ENCODE measurements at regions not wholly inside any gene's neighbourhood (a gene's known extent, or its start where the extent isn't known, plus 50 kb on each side); places are given as distances from the start of the nearest gene placed in this dataset.

DNA sequence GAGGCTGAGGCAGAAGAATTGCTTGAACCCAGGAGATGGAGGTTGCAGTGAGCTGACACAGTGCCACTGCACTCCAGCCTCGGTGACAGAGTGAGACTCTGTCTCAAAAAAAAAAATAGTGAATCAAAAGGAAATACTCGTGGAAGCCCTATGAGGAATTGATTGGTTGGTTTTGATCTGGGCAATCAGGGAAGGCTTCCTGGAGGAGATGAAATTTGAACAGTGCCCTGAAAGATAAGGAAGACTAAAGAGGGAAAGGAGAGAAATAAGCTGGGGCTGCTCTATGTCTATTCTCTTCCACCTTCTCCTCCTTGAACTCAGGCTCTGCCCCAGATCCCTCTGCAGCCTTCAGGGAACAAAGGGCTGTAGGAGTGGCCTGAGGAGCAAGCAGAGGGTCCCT, 54.1 kb downstream of the IRF2BPL start:
- no peak for DNase-seq

DNA sequence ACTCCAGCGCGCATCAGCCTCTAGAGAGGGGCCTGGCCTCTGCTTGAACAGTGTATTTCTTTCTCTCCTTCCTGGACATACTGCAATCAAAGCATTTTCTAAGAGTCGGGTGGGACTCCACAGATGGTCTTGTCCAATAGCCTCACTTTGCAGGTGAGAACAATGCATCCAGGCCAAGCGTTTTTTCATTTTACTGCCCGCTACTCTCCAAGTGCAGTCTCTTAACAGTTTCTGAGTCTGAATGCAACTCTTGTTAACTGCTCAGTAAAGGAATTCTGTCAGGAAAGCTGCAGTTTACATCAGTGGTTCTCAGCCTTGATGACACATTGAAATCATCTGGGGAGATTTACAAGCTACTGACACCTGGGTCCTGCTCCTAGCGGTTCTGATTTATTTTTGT, 57.0 kb downstream of the IRF2BPL start:
- DNase-seq: no peak

DNA sequence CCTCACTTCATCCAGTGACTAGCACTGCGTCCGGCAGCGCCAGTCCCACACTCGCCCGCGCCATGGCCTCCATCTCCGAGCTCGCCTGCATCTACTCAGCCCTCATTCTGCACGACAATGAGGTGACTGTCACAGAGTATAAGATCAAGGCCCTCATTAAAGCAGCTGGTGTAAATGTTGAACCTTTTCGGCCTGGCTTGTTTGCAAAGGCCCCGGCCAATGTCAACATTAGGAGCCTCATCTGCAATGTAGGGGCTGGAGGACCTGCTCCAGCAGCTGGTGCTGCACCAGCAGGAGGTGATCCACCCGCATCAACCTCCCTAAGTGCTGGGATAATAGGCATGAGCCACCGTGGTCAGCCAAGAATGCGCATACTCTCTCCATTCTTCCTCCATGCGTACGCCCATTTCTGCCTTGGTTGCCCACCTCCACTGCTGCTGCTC, 59.9 kb downstream of the IRF2BPL start:
- no peak for DNase-seq

DNA sequence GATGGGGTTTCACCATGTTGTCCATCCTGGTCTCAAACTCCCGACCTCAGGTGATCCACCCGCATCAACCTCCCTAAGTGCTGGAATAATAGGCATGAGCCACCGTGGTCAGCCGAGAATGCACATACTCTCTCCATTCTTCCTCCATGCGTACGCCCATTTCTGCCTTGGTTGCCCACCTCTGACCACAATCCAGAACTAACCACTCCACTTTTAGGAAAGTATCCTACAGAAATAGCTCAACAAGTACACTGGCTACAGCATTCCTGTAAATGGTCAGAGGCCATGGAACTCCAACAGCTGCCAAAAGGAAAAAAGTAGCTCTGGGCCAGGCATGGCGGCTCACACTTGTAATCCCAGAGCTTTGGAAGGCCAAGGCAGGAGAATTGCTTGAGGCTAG, 60.7 kb downstream of the IRF2BPL start:
- DNase-seq: no peak

DNA sequence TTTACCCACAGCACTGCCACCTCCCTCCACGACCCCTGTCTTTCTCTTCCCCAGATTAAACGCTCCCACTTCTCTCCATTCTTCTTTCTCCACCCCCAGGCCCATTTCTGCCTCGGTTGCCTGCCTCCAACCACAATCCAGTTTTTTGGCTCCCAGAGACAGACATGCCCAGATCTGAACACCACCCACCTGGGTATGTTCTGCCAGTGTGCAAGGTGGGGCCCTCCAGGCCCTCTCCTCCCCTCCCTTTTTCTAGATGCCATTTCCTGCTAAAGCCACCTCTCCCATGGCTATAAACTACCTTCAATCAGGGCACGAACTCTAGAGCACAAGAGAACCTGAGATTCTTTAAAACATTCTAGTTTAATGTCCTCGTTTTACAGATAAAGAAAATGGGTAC, 63.3 kb downstream of the IRF2BPL start:
- no peak for DNase-seq

DNA sequence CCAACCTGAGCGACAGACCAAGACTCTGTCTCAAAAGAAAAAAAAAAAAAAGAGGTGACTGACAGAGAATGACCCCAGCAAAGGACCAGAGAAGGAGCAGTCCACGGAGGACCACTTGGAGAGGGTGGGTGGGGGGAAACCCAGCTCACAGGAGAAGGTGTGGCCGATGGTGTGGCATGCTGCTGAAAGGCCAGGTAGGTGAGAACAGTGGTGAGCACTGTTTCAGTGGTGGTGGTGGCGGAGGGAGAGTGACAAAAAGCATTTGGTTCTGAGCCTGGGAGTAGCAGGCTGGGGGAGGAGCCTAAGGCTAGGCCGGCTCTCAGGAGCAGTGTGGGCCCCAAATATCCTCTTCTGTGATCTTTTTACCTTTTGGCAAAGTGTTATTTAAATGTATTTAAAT, 63.8 kb downstream of the IRF2BPL start:
- no peak for DNase-seq

DNA sequence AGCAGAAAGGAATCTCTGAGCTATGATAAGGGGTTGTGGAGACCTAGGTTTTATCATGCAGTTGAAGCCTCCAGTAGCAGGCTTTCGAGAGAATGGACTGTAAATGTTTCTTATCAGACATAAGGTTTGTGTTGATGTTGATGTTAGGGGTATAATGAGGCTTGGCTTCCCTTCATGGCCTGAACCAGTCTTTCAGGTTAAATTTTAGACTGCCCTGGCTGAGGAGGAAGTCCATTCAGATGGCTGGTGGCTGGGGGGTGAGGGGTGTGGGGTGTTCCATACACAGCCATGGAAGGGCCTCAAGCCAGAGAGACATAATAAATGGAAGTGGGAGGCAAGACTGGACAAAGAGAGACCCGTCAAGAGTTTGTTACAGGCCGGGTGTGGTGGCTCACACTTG, 65.1 kb downstream of the IRF2BPL start:
- no peak for DNase-seq

DNA sequence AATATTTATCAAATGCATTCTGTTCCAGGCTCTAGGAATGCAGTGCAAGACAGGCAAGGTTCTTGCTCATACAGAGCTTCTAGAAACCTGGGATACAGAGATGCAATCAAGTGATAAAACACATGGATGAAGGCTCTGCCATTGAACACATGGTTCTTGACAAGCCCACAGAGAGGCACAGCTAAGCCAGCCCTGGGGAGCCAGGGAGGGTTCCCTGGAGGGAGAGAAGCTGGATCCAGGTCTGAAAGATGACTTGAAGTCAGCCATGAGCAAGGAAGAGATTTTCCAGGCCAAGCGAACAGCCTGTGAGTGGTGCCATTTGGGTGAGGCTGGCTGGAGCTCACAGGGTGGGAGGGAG, 66.2 kb downstream of the IRF2BPL start:
- no peak for DNase-seq

DNA sequence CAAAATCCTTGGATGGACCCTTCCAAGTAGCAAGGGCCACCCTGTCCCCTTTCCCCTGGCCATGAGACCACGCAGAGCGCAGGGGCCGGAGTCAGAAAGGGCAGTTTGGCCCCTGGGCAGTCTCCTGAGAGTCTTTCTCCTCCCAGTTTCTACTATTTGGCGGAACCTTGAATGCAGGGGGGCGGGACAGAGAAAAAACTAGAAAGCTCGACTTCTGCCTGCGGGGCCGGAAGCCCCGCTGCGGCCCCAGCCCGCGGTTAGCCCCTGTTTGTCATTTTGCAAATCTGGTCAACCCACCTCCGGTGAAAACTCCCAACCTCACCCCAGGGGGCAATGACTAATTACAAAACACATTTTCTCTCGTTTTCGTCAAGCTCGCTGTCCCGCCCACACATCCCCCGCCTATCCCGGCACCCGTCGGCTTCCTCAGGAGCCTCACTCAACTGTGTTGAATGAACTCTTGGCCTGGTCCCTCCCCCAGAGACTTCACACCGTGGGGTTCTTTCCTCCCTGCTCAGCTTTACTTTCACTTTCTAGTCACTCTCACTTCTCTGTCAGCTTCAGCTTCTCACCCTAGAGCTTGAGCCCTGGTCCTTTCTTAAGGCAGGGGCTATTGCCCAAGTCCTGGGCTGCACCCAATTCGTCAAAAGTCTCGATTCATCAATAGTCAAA, 66.7 kb downstream of the IRF2BPL start:
- DNase-seq: peak; percentile 90

DNA sequence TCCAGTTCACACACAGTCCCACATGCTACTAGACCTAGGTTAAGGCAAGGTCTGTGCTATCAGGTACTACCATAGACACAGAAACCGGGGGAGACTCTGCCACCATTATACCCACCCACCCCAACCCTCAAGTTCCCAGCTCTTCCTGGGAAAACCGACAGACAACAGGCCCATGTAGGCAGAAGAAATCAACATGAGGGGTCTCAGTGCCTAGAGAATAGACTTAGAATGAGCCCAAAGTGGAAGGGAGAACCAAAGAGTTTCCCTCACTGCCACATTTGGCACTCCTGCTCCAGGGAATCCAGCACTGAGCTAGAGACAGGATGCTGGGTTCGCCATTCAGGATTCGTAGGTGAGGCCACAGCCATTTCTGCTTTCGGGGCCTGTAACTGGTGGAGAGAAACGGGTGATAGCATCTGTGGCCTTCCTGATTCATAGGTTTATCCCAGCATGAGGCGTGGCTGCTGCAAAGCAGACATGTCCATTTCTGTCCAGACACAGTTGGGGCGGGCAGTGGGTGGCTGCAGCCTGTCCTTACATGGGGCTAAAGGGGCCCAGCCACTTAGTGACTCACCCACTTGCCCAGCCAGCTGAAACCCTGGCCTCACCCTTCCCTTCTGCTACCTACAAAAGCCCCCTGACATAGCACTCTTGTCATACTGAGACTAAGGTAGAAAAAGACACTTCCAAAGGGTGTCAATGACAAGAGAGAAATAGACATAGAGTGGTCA, 69.4 kb downstream of the IRF2BPL start:
- no peak for DNase-seq

DNA sequence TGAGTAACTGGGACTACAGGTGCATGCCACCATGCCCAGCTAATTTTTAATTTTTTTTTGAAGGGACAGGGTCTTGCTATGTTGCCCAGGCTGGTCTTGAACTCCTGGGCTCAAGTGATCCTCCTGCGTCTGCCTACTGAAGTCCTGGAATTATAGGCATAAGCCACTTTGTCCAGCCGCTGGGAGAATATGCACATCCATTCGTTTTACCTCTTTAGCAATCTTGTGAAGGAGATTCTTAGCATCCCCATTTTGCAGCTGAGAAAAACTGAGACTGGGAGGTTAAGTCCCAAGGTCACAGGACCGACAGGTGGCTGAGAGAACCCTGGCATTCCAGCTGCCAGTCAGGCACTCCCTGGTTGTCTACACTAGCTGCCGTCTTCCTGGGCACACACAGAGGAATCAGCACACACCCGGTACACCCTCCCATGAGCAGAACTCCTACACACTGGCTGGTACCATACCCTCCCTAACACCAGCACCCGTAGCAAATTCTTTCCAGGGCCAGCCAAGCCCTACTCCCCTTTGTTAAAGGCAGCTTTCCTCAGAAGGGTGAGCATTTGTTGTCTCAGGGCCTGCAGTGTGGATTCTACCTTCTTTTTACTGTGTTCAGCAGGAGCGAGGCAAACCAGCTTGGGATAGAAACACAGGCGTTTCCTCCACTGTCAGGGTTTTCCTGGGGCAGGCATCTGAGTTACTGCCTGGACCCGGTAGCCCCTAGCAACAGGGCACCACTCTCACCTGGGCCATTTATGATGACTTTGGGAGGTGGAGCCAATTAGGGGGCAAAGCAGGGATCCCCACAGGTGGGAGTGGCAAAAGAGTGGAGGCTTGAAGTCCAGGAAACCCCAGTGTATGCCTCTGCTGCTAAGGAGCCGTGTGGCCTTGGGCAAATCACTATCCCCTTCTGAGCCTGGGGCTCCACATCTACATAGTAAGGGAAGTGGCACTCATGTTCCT, 70.2 kb downstream of the IRF2BPL start:
- DNase-seq: no peak

DNA sequence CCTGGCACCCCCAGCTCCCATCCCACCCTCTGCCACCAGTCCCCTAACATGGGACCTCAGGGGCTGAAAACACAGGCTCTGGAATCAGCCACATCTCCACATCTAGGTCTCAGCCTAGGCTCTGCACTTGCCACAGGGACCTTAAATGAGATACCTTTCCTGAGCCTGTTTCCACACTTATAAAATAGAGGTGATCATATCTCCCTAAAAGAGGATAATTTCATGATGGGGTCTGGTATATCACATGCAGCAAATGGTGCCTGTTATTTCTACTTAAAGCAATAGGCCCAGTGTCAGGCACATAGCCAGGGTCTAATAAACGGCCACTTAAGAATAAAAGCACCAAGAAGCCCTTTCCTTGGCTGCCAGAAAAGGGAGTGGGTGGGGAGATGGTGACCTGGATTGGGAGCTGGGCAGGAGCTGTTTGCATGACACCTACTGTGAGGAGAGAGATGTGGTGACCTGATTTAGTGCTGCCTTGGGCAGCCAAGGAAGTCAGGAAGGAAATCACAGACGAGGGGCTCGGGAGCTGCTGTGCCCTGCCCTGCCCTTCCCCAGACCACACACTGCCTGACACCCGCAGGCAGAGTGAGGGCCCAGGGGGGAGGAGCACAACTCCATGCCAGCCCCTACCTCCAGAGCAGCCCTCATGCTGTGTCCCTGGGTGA, 71.2 kb downstream of the IRF2BPL start:
- DNase-seq: no peak

DNA sequence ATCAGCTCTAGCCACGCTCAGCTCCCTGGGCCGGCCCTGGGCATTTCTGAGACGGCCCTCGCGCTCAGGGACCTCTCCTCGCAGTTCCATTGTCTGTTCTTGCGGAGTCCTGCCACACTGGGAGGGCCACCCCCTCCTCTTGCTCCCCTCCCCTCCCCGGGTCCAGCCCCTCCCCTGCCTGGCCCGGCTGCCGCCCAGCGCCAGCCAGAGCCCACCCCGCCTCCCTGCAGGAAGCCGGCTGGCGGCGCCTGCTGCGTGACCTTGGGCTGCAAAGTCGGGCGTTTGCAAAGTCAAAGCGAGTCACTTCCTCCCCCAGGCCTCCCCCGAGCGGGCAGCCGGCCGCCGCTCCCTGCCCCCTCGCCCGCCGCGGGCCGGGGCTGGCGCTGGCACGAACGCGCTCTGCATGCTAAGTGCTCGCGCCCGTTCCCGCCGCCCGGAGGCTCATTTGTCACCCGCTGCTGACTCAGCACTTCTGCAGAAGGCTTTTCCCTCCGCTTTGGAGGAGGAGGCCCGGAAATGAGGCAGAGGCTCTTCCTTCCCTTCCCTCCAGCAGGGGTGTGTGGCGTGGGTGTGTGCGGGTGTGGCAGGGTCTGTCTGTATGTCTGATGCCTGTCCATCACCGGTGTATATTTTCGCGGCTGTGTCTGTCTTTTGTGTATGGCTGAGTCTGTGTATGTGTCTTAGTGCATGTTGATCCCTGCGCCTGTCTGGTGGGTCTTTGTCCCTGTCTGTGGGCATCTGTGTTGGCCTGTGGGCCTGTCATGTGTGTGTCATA, 72.0 kb downstream of the IRF2BPL start:
- peak; percentile 95 for DNase-seq

DNA sequence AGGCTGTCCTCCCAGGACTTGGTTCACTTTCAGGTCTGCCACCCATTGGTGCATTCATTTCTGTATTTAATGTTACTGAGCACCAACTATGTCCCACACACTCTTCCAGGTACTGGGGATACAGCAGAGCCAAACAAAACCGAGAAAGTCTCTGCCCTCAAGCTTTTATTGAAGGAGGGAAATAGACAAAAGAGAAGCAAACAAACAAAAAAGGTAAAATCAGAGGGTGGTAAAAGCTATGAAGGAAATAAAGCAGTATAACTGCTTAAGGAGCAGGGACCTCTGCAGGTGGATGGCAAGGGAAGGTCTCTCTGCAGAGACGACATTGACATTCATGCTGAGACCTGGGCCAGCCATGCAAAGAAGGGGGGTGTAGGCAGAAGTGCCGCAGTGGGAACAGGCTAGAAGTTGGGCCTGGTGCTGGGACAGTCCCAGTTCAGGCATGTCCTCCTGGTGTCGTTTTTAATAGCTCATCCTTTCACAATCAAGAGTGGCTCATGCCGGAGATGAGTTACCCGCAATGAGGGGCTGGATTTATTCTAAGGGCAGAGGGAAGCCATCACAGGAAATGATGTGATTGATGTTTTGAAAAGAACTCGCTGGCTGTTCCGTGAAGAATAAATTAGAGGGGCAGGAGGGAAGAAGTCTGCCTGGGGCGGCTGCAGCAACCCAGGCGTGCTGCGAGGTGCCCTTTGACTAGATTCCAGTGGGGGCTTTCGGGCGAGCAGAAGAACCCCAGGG, 72.8 kb downstream of the IRF2BPL start:
- DNase-seq: peak; percentile 33

DNA sequence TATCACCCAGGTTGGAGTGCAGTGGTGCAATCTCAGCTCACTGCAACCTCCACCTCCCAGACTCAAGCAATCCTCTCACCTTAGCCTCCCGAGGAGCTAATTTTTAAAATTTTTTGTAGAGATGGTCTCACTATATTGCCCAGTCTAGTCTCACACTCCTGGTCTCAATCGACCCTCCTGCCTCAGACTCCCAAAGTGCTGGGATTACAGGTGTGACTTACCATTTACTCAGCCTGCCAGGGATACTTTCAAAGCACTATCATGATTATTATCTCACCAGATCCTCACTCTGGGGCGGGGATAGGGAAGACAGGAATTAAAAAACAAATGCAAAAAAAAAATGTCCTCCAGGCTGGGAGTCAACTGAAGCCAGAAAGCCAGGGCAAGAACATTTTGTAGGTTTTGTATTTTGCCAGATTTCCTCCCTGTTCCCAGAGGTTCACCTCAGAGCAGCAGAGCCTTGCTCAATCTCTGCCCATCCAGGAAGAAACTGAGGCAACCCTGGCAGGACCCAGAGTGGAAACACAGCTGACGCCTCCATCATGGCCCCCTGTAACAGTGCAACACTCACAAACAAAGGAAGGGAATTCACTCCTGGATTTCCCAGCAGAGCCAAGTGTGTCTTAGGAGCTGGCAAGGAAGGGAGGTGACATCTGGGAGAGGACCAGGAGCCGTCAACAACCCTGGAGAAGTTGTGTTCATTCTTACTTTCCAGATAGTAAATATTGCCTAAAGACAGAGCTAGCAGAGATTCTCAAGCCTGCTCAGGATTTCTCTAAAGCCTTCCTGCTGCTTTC, 73.9 kb downstream of the IRF2BPL start:
- no peak for DNase-seq

DNA sequence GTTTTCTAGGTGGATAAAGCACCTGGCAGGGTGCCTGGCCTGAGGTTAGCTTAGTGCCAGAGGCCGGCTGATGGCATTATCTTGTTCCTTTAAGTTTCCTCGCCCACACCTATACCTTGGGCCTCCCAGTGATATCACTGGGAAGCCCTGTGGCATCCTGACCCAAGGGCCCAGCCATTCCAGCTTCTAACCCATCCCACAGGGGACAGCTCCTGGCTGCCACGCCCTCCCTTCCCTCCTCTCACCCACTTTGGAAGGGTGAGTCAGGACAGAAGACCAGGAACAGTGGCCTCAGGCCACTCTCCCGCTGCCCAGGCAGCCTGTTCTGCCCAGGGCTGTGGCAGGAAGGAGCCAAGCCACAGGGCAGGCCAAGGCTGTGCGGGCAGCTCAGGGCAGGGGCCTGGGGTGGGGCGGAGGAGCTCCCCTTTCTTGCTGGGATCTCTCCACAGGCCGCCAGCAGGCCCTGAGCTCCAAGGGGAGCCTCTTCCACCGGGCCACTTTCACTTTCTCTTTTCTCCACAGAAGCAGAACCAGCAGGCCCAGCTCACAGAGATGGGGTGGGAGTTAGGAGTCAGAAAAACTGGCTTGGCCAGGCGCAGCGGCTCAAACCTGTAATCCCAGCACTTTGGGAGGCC, 75.1 kb downstream of the IRF2BPL start:
- peak; percentile 47 for DNase-seq

DNA sequence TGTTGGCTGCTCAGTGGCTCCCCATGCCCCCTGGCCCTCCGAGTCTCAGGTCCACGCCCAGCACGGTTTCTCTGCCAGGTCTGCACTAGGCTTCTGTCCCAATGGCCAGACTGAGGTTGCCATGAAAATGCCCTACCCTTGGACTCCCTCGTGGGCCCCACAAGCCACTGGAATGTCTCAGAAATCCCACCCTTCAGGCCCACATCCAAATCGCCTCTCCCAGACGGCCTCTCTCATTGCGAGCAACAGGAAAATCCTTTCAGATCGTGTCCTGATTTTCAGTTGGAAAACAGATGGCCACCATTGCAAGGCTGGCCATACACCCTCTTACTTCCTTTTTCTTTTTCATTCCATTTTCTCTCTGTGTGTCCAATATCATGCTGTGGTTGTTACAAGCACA, 77.3 kb downstream of the IRF2BPL start:
- no peak for DNase-seq

DNA sequence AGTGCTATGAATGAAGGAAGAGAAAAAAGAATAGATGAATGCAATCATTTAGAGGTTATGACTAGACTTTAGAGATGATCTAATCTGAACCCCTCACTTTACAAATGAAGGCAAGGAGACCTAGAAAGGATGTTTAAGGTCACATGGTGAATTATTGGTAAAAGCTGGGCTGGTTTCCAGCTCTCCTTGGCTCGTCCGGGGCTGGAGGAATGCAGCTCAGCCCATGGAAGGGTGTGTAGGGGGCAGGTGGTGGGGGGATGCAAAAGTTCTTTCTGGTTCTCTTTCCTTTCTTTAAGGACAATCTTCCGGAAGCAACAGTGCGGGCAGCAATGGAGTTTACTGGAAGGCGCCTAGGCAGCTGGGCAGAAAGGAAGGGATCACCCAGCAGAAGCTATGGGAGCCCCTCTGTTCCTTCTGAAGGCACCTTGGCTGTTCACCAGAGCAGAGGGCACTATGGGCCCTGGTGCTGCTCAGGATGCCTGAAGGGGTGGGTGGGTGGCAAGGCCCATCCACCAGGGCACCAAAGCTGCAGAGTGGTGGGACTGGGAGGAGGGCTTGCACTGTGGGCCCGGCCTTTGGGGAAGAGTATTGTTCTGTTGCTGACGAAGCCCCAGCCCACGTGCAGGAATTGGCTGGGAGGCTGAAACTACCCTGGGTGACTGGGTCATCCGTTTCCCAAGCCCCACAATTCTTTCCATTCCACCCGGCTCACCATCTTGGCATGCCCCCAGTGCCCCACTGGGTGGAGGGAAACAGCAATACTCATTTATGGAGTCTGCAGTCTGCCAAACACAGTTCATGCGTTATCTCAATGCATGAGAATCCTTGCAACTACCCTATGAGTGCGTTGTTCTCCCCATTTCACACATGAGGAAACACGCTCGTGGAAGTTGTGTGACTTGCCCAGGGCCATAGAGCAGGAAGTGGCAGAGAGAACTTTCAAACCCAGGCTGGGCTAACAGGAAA, 78.2 kb downstream of the IRF2BPL start:
- no peak for DNase-seq

DNA sequence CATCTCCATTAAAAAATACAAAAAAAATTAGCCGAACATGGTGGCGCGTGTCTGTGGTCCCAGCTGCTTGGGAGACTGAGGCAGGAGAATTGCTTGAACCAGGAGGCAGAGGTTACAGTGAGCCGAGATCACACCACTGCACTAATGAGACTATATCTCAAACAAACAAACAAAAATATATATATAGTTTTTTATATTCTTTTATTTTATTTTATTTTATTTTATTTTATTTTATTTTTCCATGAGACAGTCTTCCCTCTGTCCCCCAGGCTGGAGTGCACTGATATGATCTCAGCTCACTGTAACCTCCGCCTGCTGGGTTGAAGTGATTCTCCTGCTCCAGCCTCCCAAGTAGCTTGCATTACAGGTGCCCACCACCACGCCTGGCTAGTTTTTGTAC, 79.5 kb downstream of the IRF2BPL start:
- no peak for DNase-seq
